ENCODE measurements at regions not wholly inside any gene's neighbourhood (a gene's known extent, or its start where the extent isn't known, plus 50 kb on each side); places are given as distances from the start of the nearest gene placed in this dataset.

DNA sequence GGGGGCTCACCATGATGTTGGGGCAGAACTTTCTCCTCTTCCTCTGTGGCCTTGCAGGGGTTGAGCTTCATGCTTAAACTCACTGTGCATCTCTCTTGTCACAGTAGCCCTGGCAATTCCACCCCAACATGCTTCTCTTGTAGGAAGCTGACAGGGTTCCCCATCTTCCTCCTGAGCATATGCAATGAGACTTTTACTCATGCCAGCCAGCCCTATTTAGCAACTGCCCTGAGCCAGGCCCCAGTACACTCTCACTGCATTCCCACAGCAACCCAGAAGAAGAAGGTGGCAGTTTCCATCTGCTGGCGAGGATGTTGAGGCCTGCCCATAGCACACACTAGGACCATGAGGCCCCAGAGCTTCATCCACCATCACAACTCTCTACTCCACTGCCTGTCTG is 72.2 kb upstream of the TEX51 start:
- no peak for DNase-seq (ENCODE audit: low read depth in 2 of 2)

DNA sequence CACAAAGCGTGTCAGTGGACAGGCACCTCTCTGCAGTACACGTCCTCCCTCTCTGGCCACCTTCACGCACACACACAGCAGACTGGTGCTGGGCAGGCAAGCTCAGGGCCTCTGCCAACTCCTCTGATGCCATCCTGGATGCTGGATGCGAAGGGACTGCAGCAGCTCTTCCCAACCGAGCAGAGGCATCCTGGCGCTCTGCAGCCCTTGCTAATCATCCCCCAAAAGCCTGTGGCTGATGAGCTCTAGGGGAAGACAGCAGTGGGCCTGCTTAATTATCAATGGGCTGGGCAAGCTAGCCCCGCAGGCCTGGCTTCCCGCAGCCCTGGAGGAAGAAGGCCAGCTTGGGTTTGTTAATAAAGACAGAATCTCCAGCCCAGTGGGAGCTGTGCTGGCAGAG is 71.3 kb upstream of the TEX51 start:
- DNase-seq (ENCODE audit: low read depth in 2 of 2) = no peak

- no peak for DNase-seq (ENCODE audit: low read depth in 2 of 2)
These were observed 70.6 kb upstream of the TEX51 start for GRCh38 chr2:126828051-126828450.

GRCh38 chr2:126828491-126828890 is 70.2 kb upstream of the TEX51 start:
- no peak for DNase-seq (ENCODE audit: low read depth in 2 of 2)

- no peak for DNase-seq (ENCODE audit: low read depth in 2 of 2)
These were observed 67.3 kb upstream of the TEX51 start for GRCh38 chr2:126831234-126832005.

DNA sequence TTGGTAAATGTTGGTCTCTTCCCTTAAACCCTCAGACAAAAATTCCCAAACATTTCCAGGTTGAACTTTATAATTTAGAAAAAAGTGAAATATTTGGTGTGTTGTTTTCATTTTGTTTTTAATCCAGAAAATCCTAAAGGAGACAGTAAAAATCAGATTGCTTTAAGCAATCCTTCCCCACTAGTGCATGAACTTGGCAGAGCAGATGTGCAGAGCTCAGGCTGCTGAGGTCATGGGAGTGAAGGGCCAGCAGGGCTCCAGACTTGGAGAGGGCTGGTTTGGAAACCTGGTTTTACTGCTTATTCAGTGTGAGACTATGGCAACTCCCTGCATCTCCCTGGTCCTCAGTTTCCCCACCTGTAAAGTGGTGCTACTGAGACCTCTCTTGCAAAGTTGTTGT is 66.7 kb upstream of the TEX51 start:
- DNase-seq (ENCODE audit: low read depth in 2 of 2) = no peak

DNA sequence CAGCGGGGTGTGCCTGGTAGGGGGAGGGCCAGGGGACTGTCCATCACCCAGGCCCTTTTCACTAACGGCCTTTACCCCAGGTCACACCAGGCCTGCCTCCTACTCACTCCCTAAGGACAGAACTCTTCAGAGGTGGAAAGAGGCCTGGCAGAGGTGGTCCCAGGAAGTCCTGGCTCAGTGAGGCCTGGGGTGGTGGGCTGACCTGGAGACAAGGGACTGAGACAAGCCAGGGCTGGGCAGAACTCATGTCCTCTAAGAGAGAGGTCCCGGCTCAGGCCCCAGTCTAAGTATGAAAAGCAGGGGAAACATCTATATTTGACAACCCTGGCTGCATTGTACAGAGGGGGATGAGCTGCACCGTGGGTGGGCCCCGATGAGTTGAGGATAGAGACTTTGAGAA is 65.9 kb upstream of the TEX51 start:
- no peak for DNase-seq (ENCODE audit: low read depth in 2 of 2)

GRCh38 chr2:126834006-126834659 is 64.6 kb upstream of the TEX51 start:
- no peak for DNase-seq (ENCODE audit: low read depth in 2 of 2)

GRCh38 chr2:126835261-126835660 is 63.4 kb upstream of the TEX51 start:
- no peak for DNase-seq (ENCODE audit: low read depth in 2 of 2)

GRCh38 chr2:126835831-126836230 is 62.9 kb upstream of the TEX51 start:
- DNase-seq (ENCODE audit: low read depth in 2 of 2) = no peak

DNA sequence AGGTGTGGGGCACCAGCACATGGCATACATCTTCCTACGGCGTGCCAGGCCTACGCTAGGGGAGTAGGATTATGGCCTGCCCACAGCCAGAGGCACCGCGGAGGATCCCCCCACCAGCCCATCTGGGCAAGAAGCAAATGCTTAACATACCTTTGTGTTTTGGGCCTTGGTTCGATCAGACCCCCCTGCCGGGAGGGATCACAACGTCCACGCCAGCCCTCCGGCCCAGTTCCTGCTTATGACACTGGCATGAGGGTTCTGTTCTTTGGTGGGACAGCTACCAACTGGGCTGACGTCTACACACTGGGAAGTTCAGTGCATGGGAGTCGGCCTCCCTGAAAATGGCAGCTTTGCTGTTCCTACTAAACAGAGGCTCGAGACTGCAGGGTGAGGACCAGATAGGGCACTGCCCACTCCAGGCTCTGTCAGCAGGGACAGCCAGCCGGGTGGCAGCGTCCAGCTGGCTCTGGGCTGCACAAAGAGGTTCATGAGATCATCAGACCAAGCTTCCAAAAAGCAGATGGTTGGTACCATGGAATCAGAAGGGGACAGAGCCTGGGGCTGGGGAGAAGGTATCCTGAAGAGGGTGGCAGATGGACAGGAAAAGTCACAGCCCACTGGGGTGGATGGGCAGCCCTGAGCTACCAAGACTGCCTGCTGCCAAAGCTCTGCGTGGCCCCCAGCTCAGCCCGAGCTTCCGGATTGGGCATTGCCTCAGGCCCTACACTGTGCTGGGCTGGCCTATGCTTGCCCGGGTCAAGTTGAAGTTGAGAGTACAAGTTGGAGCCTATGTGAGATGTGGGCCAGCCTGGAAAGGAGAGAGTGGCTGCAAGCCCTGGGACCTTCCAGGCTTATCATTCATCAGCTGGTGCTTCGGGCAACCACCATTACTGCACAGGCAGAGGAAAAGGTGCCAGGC is 61.7 kb upstream of the TEX51 start:
- DNase-seq (ENCODE audit: low read depth in 2 of 2) = no peak

DNA sequence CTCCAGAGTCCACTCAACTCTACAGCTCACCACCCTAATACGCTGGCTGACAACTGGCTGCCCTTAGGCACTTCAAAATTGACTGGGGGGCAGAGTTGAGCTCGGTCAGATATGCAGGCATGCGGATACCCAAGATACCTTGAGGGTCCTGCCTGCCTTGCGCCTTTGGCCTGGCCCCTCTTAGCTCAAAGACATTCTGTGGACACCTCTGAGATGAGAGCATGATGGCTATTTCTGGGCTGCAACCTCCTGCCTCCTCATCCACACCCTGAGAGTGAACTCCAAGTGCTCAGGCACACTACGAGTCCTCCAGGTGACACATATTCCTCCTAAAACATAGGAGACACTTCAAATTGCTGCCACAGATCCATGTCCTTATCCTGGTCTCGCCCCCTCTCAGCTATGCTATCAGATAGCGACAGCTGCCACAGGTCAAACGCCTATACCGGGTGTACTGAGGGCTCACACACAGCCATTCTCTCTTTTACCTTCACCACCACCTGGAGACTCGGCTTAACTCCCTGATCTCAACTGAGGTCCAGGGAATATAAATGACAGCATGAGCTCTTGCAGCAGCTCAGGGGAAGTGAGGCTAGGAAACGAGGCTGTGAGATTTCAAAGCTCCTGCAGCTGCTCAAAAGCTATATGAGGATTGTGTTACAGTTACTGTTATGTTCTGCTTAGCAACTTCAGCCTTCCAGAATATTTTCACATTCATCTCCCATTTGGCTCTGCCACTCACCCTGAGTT is 60.5 kb upstream of the TEX51 start:
- DNase-seq (ENCODE audit: low read depth in 2 of 2) = no peak

DNA sequence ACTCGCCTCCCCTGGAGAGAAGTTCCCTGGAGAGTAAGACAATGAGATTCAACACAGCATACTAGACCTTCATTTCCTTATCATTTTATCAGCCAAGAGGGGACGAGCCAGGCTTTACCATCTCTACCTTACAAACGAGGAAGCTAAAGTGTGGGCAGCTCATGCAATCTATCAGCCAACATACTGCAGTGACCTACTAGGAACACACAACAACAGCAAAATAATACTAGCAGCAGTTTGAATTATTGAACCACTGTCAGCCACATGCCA is 60.0 kb upstream of the TEX51 start:
- no peak for DNase-seq (ENCODE audit: low read depth in 2 of 2)

GRCh38 chr2:126839796-126840195 is 58.9 kb upstream of the TEX51 start:
- DNase-seq (ENCODE audit: low read depth in 2 of 2) = no peak

DNA sequence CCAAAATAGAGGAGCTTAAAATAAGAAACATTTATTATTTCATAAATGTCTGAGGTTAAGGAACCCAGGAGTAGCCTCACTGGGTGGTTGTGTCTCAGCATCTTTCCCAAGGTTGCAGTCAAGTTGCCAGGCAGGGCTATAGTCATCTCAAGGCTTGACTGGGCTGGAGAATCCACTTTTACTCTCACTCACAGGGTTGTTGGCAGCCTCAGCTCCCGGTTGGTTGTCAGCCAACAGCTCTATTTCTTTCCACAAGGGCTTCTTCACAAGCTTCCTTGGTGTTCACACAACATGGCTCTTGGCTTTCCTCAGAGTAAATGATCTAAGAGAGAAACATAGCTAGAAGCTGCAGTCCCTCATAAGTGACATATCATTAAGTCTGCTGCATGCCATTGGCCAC is 55.6 kb upstream of the TEX51 start:
- DNase-seq (ENCODE audit: low read depth in 2 of 2) = no peak

DNA sequence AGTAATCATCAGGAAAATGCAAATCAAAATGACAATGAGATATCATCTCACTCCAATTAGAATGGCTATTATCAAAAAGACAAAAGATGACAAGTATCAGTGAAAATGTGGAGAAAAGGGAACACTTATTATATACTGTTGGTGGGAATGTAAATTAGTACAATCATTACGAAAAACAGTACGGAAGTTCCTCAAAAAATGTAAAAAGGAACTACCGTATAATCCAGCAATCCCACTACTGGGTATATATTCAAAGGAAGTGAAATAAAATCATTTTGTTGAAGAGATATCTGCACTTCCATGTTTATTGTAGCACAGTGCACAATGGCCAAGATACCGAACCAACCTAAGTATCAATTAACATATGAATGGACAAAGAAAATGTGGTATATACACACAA is 52.4 kb upstream of the TEX51 start:
- no peak for DNase-seq (ENCODE audit: low read depth in 2 of 2)
